HG03025 (cell line): ENCODE measurements at regions not wholly inside any gene's neighbourhood (a gene's known extent, or its start where the extent isn't known, plus 50 kb on each side); places are given as distances from the start of the nearest gene placed in this dataset.
"Not testable (repeated sequence)": the region's sequence is repeated elsewhere in the genome, so short reads cannot be mapped to it uniquely, and the experiment has no call there.

Experiments used
- ATAC-seq: cut with Tn5 transposase; IDR thresholded peaks from one replicate; pipeline ENCODE4 v1.9.1; 2021; ENCODE audit warnings: mild to moderate bottlenecking, moderate library complexity; ENCODE audit not compliant: unreplicated experiment, low FRiP score

GRCh38 chr21:33974513-33975468 lies 59.2 kb upstream of the ATP5PO start:
- ATAC-seq: no peak

- ATAC-seq: no peak
Observed at GRCh38 chr21:33973268-33973667, 57.7 kb upstream of the ATP5PO start.

- no peak for ATAC-seq
Observed at GRCh38 chr21:33972539-33972938, 56.9 kb upstream of the ATP5PO start.

GRCh38 chr21:33971492-33972013 lies 55.9 kb upstream of the ATP5PO start:
- no peak for ATAC-seq

GRCh38 chr21:33969581-33969980 lies 54.0 kb upstream of the ATP5PO start:
- ATAC-seq: no peak

GRCh38 chr21:33968995-33969348 lies 53.4 kb upstream of the ATP5PO start:
- no peak for ATAC-seq

- no peak for ATAC-seq
Observed at GRCh38 chr21:33968080-33968994, 52.7 kb upstream of the ATP5PO start.

- no peak for ATAC-seq
Observed at GRCh38 chr21:33967086-33967571, 51.5 kb upstream of the ATP5PO start.

- no peak for ATAC-seq
Observed at GRCh38 chr21:33966324-33966949, 50.8 kb upstream of the ATP5PO start.

- ATAC-seq: not testable (repeated sequence)
Observed at GRCh38 chr21:33965662-33966061, 50.1 kb upstream of the ATP5PO start.
